ENCODE measurements at regions not wholly inside any gene's neighbourhood (a gene's known extent, or its start where the extent isn't known, plus 50 kb on each side); places are given as distances from the start of the nearest gene placed in this dataset.

GRCh38 chr6:134564705-134565104, 246.8 kb upstream of the SGK1 start:
- H3K4me2 ChIP-seq (ENCODE audit: insufficient read depth, low read length), result no peak overlapping the region
- H3K27ac ChIP-seq (ENCODE audit: insufficient read depth, low read depth, low read length), result no peak overlapping the region
- no peaks in the 10 kb centered on the region for H3K36me3 ChIP-seq (ENCODE audit: control insufficient read depth in 2 of 2, extremely low read depth in 1 of 2, insufficient read depth in 2 of 2, low read length in 2 of 2)
- no TSS peak for BruUV-seq (replicated peaks)
- no peak for DNase-seq (ENCODE audit: low read depth, low spot score)
- no peak overlapping the region for H3K9ac ChIP-seq (replicated peaks; ENCODE audit: extremely low read depth, insufficient read depth, low read length)
- no peak overlapping the region for H2AFZ ChIP-seq (ENCODE audit: low read depth, low read length)
- intact Hi-C loops (cut with micrococcal nuclease), result no loop called here
- dilution Hi-C loops (cut with MboI; ENCODE audit: extremely low pct_ligation_motif_present, low sequenced_read_pairs), result no loop called here
- FAIRE-seq, result no peak
- TF ChIP-seq MAX (IDR thresholded peaks at IDR 0.05; ENCODE audit: insufficient read depth, insufficient read length), result no peak
- no peak for TF ChIP-seq GATA2 (IDR thresholded peaks at IDR 0.05; ENCODE audit: insufficient read depth, insufficient read length, low read depth, low read length)
- TF ChIP-seq JUN (IDR thresholded peaks at IDR 0.05; ENCODE audit: borderline replicate concordance, insufficient read depth, insufficient read length, low read depth), result no peak
- TF ChIP-seq POLR2AphosphoS5 (IDR thresholded peaks at IDR 0.05; ENCODE audit: insufficient read depth, low read depth, low read length), result no peak
- TF ChIP-seq FOS (IDR thresholded peaks at IDR 0.05; ENCODE audit: borderline replicate concordance, insufficient read depth, low read length), result no peak
- TF ChIP-seq EZH2 (IDR thresholded peaks at IDR 0.05; ENCODE audit: borderline replicate concordance, low read depth, low read length, severe bottlenecking), result no peak
- TF ChIP-seq CTCF (IDR thresholded peaks at IDR 0.05; ENCODE audit: extremely low read depth in 1 of 2, insufficient read depth in 1 of 2, low read depth in 1 of 2, low read length in 2 of 2), result no peak
- no peak for TF ChIP-seq MYC (IDR thresholded peaks at IDR 0.05; ENCODE audit: low read depth, low read length)
- no peak for TF ChIP-seq POLR2A (IDR thresholded peaks at IDR 0.05; ENCODE audit: low read depth, low read length)
- H3K79me2 ChIP-seq (ENCODE audit: control insufficient read depth, insufficient read depth, low read length), result no peaks in the 10 kb centered on the region
- ChIA-PET CTCF (no interaction called here), POLR2A (no interaction called here)
- no peaks in the 10 kb centered on the region for H3K9me1 ChIP-seq (replicated peaks; ENCODE audit: control insufficient read depth, extremely low read depth, insufficient read depth, low read length)
- H3K4me3 ChIP-seq (replicated peaks in 1 of 3; ENCODE audit: insufficient read depth in 1 of 3, low read depth in 1 of 3, low read length in 3 of 3), result no peak overlapping the region
- H4K20me1 ChIP-seq (replicated peaks; ENCODE audit: control insufficient read depth, extremely low read depth, insufficient read depth, low read length), result no peaks in the 10 kb centered on the region
- no peaks in the 10 kb centered on the region for H3K9me3 ChIP-seq (replicated peaks; ENCODE audit: control insufficient read depth, insufficient read depth, low read length)
- no peaks in the 10 kb centered on the region for H3K4me1 ChIP-seq (ENCODE audit: control insufficient read depth, extremely low read depth, insufficient read depth, low read length)
- no peaks in the 10 kb centered on the region for H3K27me3 ChIP-seq (ENCODE audit: control insufficient read depth in 2 of 2, insufficient read depth in 2 of 2, low read length in 2 of 2)

Data from endothelial cell of umbilical vein (primary cell).